GM23338 (cell line): ENCODE measurements at regions not wholly inside any gene's neighbourhood (a gene's known extent, or its start where the extent isn't known, plus 50 kb on each side); places are given as distances from the start of the nearest gene placed in this dataset.
"Not testable (repeated sequence)": the region's sequence is repeated elsewhere in the genome, so short reads cannot be mapped to it uniquely, and the experiment has no call there.

ENCODE experiments used
- ATAC-seq: fragments of 200-7000 bp; cut with Tn5 transposase; 3 replicates; pipeline ENCODE4 v1.9.1; 2020
- DNase-seq: peaks from one replicate; pipeline ENCODE4 v3.0.0-alpha.2; 2015; ENCODE audit warnings: low spot score
- H2AFZ ChIP-seq: fragments of 200-600 bp; sonication (generic); 2 replicates; pipeline ENCODE4 v1.8.0; 2016; ENCODE audit warnings: antibody characterized with exemption, mild to moderate bottlenecking, moderate library complexity
- H3F3A ChIP-seq: fragments of 200-600 bp; sonication (generic); replicated peaks from 2 replicates; pipeline ENCODE4 v1.8.0; 2017; ENCODE audit warnings: antibody characterized with exemption, mixed run types, low read depth
- H3K27ac ChIP-seq: fragments of 200-600 bp; sonication (generic); 2 replicates; pipeline ENCODE4 v1.6.1; 2016; ENCODE audit warnings: low read depth
- H3K27me3 ChIP-seq: fragments of 200-600 bp; sonication (generic); 2 replicates; pipeline ENCODE4 v1.8.0; 2016; ENCODE audit warnings: mild to moderate bottlenecking, mixed run types, moderate library complexity; ENCODE audit not compliant: insufficient read depth
- H3K36me3 ChIP-seq: fragments of 200-600 bp; sonication (generic); 2 replicates; pipeline ENCODE4 v1.8.0; 2016; ENCODE audit warnings: mild to moderate bottlenecking; ENCODE audit not compliant: insufficient read depth
- H3K4me1 ChIP-seq: fragments of 200-600 bp; sonication (generic); 2 replicates; pipeline ENCODE4 v1.8.0; 2016; ENCODE audit warnings: mild to moderate bottlenecking, moderate library complexity; ENCODE audit not compliant: insufficient read depth
- H3K4me2 ChIP-seq: fragments of 200-600 bp; sonication (generic); 2 replicates; pipeline ENCODE4 v1.7.1; 2017; ENCODE audit warnings: mixed run types
- H3K4me3 ChIP-seq: fragments of 200-600 bp; sonication (generic); 2 replicates; pipeline ENCODE4 v1.6.1; 2016; ENCODE audit warnings: mixed run types
- H3K79me2 ChIP-seq: fragments of 200-600 bp; sonication (generic); replicated peaks from 2 replicates; pipeline ENCODE4 v1.8.0; 2017; ENCODE audit warnings: mild to moderate bottlenecking; ENCODE audit not compliant: insufficient read depth
- H3K9me2 ChIP-seq: fragments of 200-600 bp; sonication (generic); 2 replicates; pipeline ENCODE4 v1.8.0; 2017; ENCODE audit not compliant: insufficient read depth
- H4K20me1 ChIP-seq: fragments of 200-600 bp; sonication (generic); replicated peaks from 2 replicates; pipeline ENCODE4 v1.8.0; 2017; ENCODE audit warnings: mild to moderate bottlenecking; ENCODE audit not compliant: insufficient read depth
- H3K27ac Mint-ChIP-seq: 2 replicates; pipeline ENCODE4 v1.8.0; 2020; ENCODE audit warnings: inconsistent platforms, mild to moderate bottlenecking, moderate library complexity, mixed read lengths
- H3K27me3 Mint-ChIP-seq: 3 replicates; pipeline ENCODE4 v1.8.0; 2022; ENCODE audit warnings: low read depth, mild to moderate bottlenecking, moderate library complexity, mixed read lengths, inconsistent platforms; ENCODE audit not compliant: insufficient read depth, poor library complexity
- H3K36me3 Mint-ChIP-seq: 3 replicates; pipeline ENCODE4 v1.8.0; 2021; ENCODE audit warnings: low read depth, mild to moderate bottlenecking, inconsistent platforms, moderate library complexity, mixed read lengths
- H3K4me1 Mint-ChIP-seq: 3 replicates; pipeline ENCODE4 v1.8.0; 2020; ENCODE audit warnings: mild to moderate bottlenecking, inconsistent platforms, mixed read lengths
- H3K4me3 Mint-ChIP-seq: 3 replicates; pipeline ENCODE4 v1.8.0; 2021; ENCODE audit warnings: moderate library complexity, mild to moderate bottlenecking, inconsistent platforms, mixed read lengths
- H3K9me3 Mint-ChIP-seq: 3 replicates; pipeline ENCODE4 v1.8.0; 2020; ENCODE audit warnings: moderate library complexity, mild to moderate bottlenecking, inconsistent platforms, mixed read lengths
- CTCF ChIP-seq, 2 experiments: fragments of 200-600 bp in 1 of 2; sonication (generic) in 1 of 2; conservative IDR thresholded peaks; 2 replicates each; pipeline versions ENCODE4 v1.5.1 to v1.6.1; 2016 to 2017; ENCODE audit warnings: antibody characterized with exemption in 2 of 2, low read depth in 2 of 2, mild to moderate bottlenecking in 2 of 2, moderate library complexity in 1 of 2
- ETS1 ChIP-seq: IDR thresholded peaks from 2 replicates; pipeline ENCODE4 v1.6.1; 2016; ENCODE audit warnings: antibody characterized with exemption
- EZH2 ChIP-seq: fragments of 200-600 bp; sonication (generic); IDR thresholded peaks from one replicate; pipeline ENCODE4 v1.8.0; 2017; ENCODE audit warnings: antibody characterized with exemption, mild to moderate bottlenecking, low read depth; ENCODE audit not compliant: unreplicated experiment
- JUNB ChIP-seq: IDR thresholded peaks from one replicate; pipeline ENCODE4 v1.6.1; 2016; ENCODE audit warnings: antibody characterized with exemption; ENCODE audit not compliant: unreplicated experiment
- NANOG ChIP-seq: IDR thresholded peaks from 2 replicates; pipeline ENCODE4 v1.6.1; 2016; ENCODE audit warnings: antibody characterized with exemption, borderline replicate concordance
- POLR2AphosphoS5 ChIP-seq: IDR thresholded peaks from 2 replicates; pipeline ENCODE4 v1.6.1; 2016; ENCODE audit warnings: antibody characterized with exemption, low read depth
- ZNF114 ChIP-seq: fragments of 250-450 bp; sonication (Bioruptor Pico); IDR thresholded peaks from 2 replicates; pipeline ENCODE4 v1.5.0; 2020; ENCODE audit warnings: mild to moderate bottlenecking, moderate library complexity
- ZNF331 ChIP-seq: fragments of 250-450 bp; sonication (Bioruptor Pico); IDR thresholded peaks from 2 replicates; pipeline ENCODE4 v1.5.0; 2020; ENCODE audit warnings: low read depth, mild to moderate bottlenecking, moderate library complexity
- ZNF462 ChIP-seq: fragments of 250-450 bp; sonication (Bioruptor Pico); IDR thresholded peaks from 2 replicates; pipeline ENCODE4 v1.5.0; 2020; ENCODE audit warnings: mild to moderate bottlenecking, moderate library complexity

- H3K4me3 Mint-ChIP-seq, H4K20me1 ChIP-seq, H3K4me3 ChIP-seq, H3K36me3 Mint-ChIP-seq, H3F3A ChIP-seq, H3K4me1 Mint-ChIP-seq, H3K27ac ChIP-seq, H3K79me2 ChIP-seq, H3K27me3 Mint-ChIP-seq, H2AFZ ChIP-seq, H3K27me3 ChIP-seq, ATAC-seq, DNase-seq, H3K27ac Mint-ChIP-seq, H3K4me1 ChIP-seq, H3K9me3 Mint-ChIP-seq, H3K36me3 ChIP-seq, H3K9me2 ChIP-seq, H3K4me2 ChIP-seq: not testable (repeated sequence)
These were observed 98.4 kb upstream of the ZNF717 start for GRCh38 chr3:75883719-75884118.

GRCh38 chr3:75886971-75887526 lies 101.7 kb upstream of the ZNF717 start:
- DNase-seq (no peak), ATAC-seq (no peak)
- Mint-ChIP-seq H3K4me1 (peaks cover 13% of the 10 kb centered on the region), H3K36me3 (no peaks in the 10 kb centered on the region; the same call in 2 of the 3 replicates), H3K27me3 (peaks cover 5% of the 10 kb centered on the region), H3K27ac (no peak overlapping the region), H3K9me3 (no peaks in the 10 kb centered on the region), H3K4me3 (no peak overlapping the region)
- H3K4me1 ChIP-seq = peaks cover 22% of the 10 kb centered on the region
- no peaks in the 10 kb centered on the region for H3K36me3 ChIP-seq
- H3F3A ChIP-seq = no peaks in the 10 kb centered on the region
- H3K79me2 ChIP-seq = no peaks in the 10 kb centered on the region
- no peak overlapping the region for H3K4me2 ChIP-seq
- TF ChIP-seq EZH2 = no peak
- H3K27ac ChIP-seq = no peak overlapping the region
- H2AFZ ChIP-seq = no peak overlapping the region
- H3K27me3 ChIP-seq = no peaks in the 10 kb centered on the region
- no peak overlapping the region for H3K4me3 ChIP-seq
- no peaks in the 10 kb centered on the region for H4K20me1 ChIP-seq
- no peaks in the 10 kb centered on the region for H3K9me2 ChIP-seq

GRCh38 chr3:75894234-75894633 lies 108.9 kb upstream of the ZNF717 start:
- Histone ChIP-seq H3K36me3 (no peaks in the 10 kb centered on the region), H3K4me3 (no peak overlapping the region), H4K20me1 (no peaks in the 10 kb centered on the region), H3F3A (no peaks in the 10 kb centered on the region), H3K9me2 (no peaks in the 10 kb centered on the region), H3K27ac (no peak overlapping the region), H3K4me2 (no peak overlapping the region), H3K27me3 (no peaks in the 10 kb centered on the region), H2AFZ (no peak overlapping the region), H3K4me1 (peaks cover 18% of the 10 kb centered on the region), H3K79me2 (no peaks in the 10 kb centered on the region)
- Mint-ChIP-seq H3K27ac (no peak overlapping the region), H3K4me3 (no peak overlapping the region), H3K36me3 (no peaks in the 10 kb centered on the region), H3K4me1 (peaks cover 13% of the 10 kb centered on the region; the same call in 2 of the 3 replicates), H3K27me3 (peaks cover 3% of the 10 kb centered on the region), H3K9me3 (no peaks in the 10 kb centered on the region)
- DNase-seq (no peak), ATAC-seq (no peak)
- TF ChIP-seq JUNB (no peak), NANOG (no peak), ZNF462 (CRISPR knock-in tag) (no peak), CTCF (conservative IDR thresholded peaks at IDR 0.05; ENCODE audit: low read depth in 2 of 2) (no peak), POLR2AphosphoS5 (no peak), ZNF114 (no peak), ETS1 (no peak), ZNF331 (CRISPR knock-in tag) (no peak)
